A549 (cell line): ENCODE measurements at regions not wholly inside any gene's neighbourhood (a gene's known extent, or its start where the extent isn't known, plus 50 kb on each side); places are given as distances from the start of the nearest gene placed in this dataset.

Experiments
- ATAC-seq, 2 experiments: fragments of 200-7000 bp in 1 of 2; fragments of >200 bp in 1 of 2; cut with Nextera tagmentation in 1 of 2; cut with Tn5 transposase in 1 of 2; 3 replicates each; pipeline versions ENCODE4 v1.8.0 to v1.9.1; 2018 to 2020; ENCODE audit warnings: mild to moderate bottlenecking in 1 of 2, moderate library complexity in 1 of 2
- CTCF ChIA-PET: fragments of 300-600 bp; sonication (Branson Sonifier 250); formaldehyde crosslinking; extraction: SDS; loops from one replicate; lab custom pipeline; 2021; ENCODE audit warnings: antibody characterized with exemption, inconsistent platforms; lab: Yijun Ruan, JAX
- POLR2A ChIA-PET: fragments of 350-600 bp; formaldehyde crosslinking; extraction: SDS; loops from one replicate; lab custom pipeline; 2021; ENCODE audit warnings: antibody characterized with exemption, inconsistent platforms; lab: Yijun Ruan, JAX
- DNase-seq, 2 experiments: peaks; one replicate each; pipeline versions ENCODE4 v3.0.0 to v3.0.0-alpha.2; 2011 to 2016; ENCODE audit warnings: low read depth in 1 of 2, low spot score in 1 of 2
- FAIRE-seq: peaks from 2 replicates; lab custom pipeline; 2011; peaks lifted over from hg19 to GRCh38; lab: Jason Lieb, UNC
- H3K27ac ChIP-seq, 2 experiments: fragments of >200 bp; sonication (Bioruptor Twin); formaldehyde crosslinking; 3 replicates each; pipeline ENCODE4 v1.5.1; 2016 to 2017
- H3K4me1 ChIP-seq: fragments of >200 bp; sonication (Bioruptor Twin); formaldehyde crosslinking; 3 replicates; pipeline ENCODE4 v1.6.1; 2016
- H3K4me2 ChIP-seq: fragments of >200 bp; sonication (Bioruptor Twin); formaldehyde crosslinking; 3 replicates; pipeline ENCODE4 v1.6.1; 2016
- H3K4me3 ChIP-seq: fragments of >200 bp; sonication (Bioruptor Twin); formaldehyde crosslinking; 3 replicates; pipeline ENCODE4 v1.5.1; 2016
- H3K9me3 ChIP-seq: fragments of >200 bp; sonication (Bioruptor Twin); formaldehyde crosslinking; 3 replicates; pipeline ENCODE4 v1.6.1; 2016
- CBX2 ChIP-seq: fragments of 200-600 bp; sonication (generic); IDR thresholded peaks from 2 replicates; pipeline ENCODE4 v1.6.1; 2016; ENCODE audit warnings: low read depth, mild to moderate bottlenecking, borderline replicate concordance
- CBX8 ChIP-seq: fragments of 200-600 bp; sonication (generic); IDR thresholded peaks from 2 replicates; pipeline ENCODE4 v1.6.1; 2016
- CHD4 ChIP-seq: fragments of 200-600 bp; sonication (generic); IDR thresholded peaks from 2 replicates; pipeline ENCODE4 v1.6.1; 2016; ENCODE audit warnings: antibody characterized with exemption, mild to moderate bottlenecking, borderline replicate concordance
- ESRRA ChIP-seq: fragments of 150-350 bp; IDR thresholded peaks from 2 replicates; pipeline ENCODE4 v1.6.1; 2014; ENCODE audit warnings: mild to moderate bottlenecking, low read length, borderline replicate concordance
- FOSL2 ChIP-seq, 2 experiments: fragments of 450-650 bp in 1 of 2; fragments of >200 bp in 1 of 2; sonication (Bioruptor Twin) in 1 of 2; formaldehyde crosslinking; IDR thresholded peaks; 2 replicates each; pipeline versions ENCODE4 v1.5.0 to v1.6.1; 2016 to 2020; ENCODE audit warnings: mild to moderate bottlenecking in 1 of 2, moderate library complexity in 1 of 2
- GATA3 ChIP-seq: IDR thresholded peaks from 2 replicates; pipeline ENCODE4 v1.6.1; 2012; ENCODE audit warnings: borderline replicate concordance
- HDAC2 ChIP-seq: fragments of 200-600 bp; sonication (generic); IDR thresholded peaks from 2 replicates; pipeline ENCODE4 v1.6.1; 2016
- HOXA7 ChIP-seq: fragments of 250-450 bp; sonication (Bioruptor Pico); IDR thresholded peaks from 2 replicates; pipeline ENCODE4 v1.5.0; 2020; ENCODE audit warnings: mild to moderate bottlenecking, moderate library complexity
- HOXB5 ChIP-seq: fragments of 250-450 bp; sonication (Bioruptor Pico); IDR thresholded peaks from 2 replicates; pipeline ENCODE4 v1.5.0; 2020; ENCODE audit warnings: mild to moderate bottlenecking, moderate library complexity
- KDM1A ChIP-seq: fragments of 200-600 bp; sonication (generic); IDR thresholded peaks from 2 replicates; pipeline ENCODE4 v1.6.1; 2016; ENCODE audit warnings: low read depth, mild to moderate bottlenecking
- MAFK ChIP-seq: fragments of 450-650 bp; IDR thresholded peaks from 2 replicates; pipeline ENCODE4 v1.6.1; 2014; ENCODE audit not compliant: partially characterized antibody
- MAZ ChIP-seq: fragments of 150-350 bp; IDR thresholded peaks from 2 replicates; pipeline ENCODE4 v1.6.1; 2014; ENCODE audit warnings: antibody characterized with exemption, low read depth, low read length, borderline replicate concordance
- MYC ChIP-seq: IDR thresholded peaks from 2 replicates; pipeline ENCODE4 v1.6.1; 2012; ENCODE audit warnings: mild to moderate bottlenecking, inconsistent platforms, low read length, improper control_type of control experiment, borderline replicate concordance
- NR3C1 ChIP-seq: fragments of >200 bp; sonication (Bioruptor Twin); formaldehyde crosslinking; IDR thresholded peaks from 3 replicates; pipeline ENCODE4 v1.6.1; 2017
- POLR2AphosphoS2 ChIP-seq: conservative IDR thresholded peaks from 2 replicates; pipeline ENCODE4 v1.6.1; 2012; ENCODE audit warnings: low read length, improper control_type of control experiment, inconsistent platforms
- RAD21 ChIP-seq, 2 experiments: fragments of >200 bp in 1 of 2; sonication (Bioruptor Twin) in 1 of 2; formaldehyde crosslinking in 1 of 2; IDR thresholded peaks in 1 of 2; conservative IDR thresholded peaks in 1 of 2; 2 replicates in 1 of 2; 3 replicates in 1 of 2; pipeline ENCODE4 v1.6.1; 2012 to 2018; ENCODE audit warnings: inconsistent platforms in 1 of 2
- TP53 ChIP-seq: fragments of 250-450 bp; sonication (Bioruptor Pico); IDR thresholded peaks from 2 replicates; pipeline ENCODE4 v1.5.0; 2021; ENCODE audit warnings: mild to moderate bottlenecking, moderate library complexity
- ZNF302 ChIP-seq: fragments of 250-450 bp; sonication (Bioruptor Pico); IDR thresholded peaks from 2 replicates; pipeline ENCODE4 v1.9.0; 2021; ENCODE audit warnings: inconsistent platforms, mild to moderate bottlenecking, moderate library complexity
- ZSCAN20 ChIP-seq: fragments of 250-450 bp; sonication (Bioruptor Pico); IDR thresholded peaks from 2 replicates; pipeline ENCODE4 v1.8.0; 2022; ENCODE audit warnings: mild to moderate bottlenecking, moderate library complexity
- WGBS: methylation state at CpG from one replicate; pipeline ENCODE4 v1.1.6; 2017; ENCODE audit errors: missing lambda C conversion rate; 5-methylcytosine and 5-hydroxymethylcytosine counted together
- TF ChIP-seq, protein P1 (sequence below): fragments of >200 bp; sonication (Bioruptor Twin); formaldehyde crosslinking; IDR thresholded peaks from 3 replicates; pipeline ENCODE4 v1.5.1; 2016
- TF ChIP-seq, protein P2 (sequence below): fragments of >200 bp; sonication (Bioruptor Twin); formaldehyde crosslinking; IDR thresholded peaks from 3 replicates; pipeline ENCODE4 v1.6.1; 2016
- TF ChIP-seq, protein P3 (sequence below): fragments of >200 bp; sonication (Bioruptor Twin); formaldehyde crosslinking; IDR thresholded peaks from 2 replicates; pipeline ENCODE4 v1.6.1; 2016
- TF ChIP-seq, protein P4 (sequence below): IDR thresholded peaks from 2 replicates; pipeline ENCODE4 v1.6.1; 2012; ENCODE audit warnings: low read depth, borderline replicate concordance
- TF ChIP-seq, protein P5 (sequence below): IDR thresholded peaks from 2 replicates; pipeline ENCODE4 v1.6.1; 2012
- TF ChIP-seq, protein P6 (sequence below): fragments of 250-450 bp; sonication (Bioruptor Pico); IDR thresholded peaks from 2 replicates; pipeline ENCODE4 v1.5.0; 2021; ENCODE audit warnings: mild to moderate bottlenecking, moderate library complexity, borderline replicate concordance

DNA sequence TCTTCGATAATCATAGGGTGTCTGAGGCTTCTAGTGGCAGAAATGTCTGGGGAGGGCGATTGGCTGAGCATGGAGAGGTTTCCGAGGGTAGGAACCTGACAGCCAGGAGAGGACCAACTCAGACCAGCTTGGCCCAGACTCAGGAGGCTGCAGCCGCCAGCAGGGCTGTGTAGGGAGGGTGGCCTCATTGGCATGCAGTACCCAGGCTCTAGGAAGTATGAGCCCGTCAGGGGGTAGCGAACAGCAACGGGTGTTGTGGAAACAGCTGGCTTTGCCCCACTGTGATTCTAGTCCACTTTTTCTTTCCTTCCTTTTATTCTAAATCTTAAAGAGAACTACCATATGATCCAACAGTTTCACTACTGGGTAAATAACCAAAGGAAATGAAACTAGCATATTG lies 103.3 kb downstream of the DIRAS3 start:
- TF ChIP-seq HOXA7 (no peak), CBX8 (no peak), HDAC2 (no peak), MAFK (no peak), POLR2AphosphoS2 (no peak), NR3C1 (no peak), MYC (no peak), FOSL2 (IDR thresholded peaks at IDR 0.05) (no peak), FOSL2 (CRISPR knock-in tag; IDR thresholded peaks at IDR 0.05) (no peak), TP53 (CRISPR knock-in tag) (no peak), CHD4 (no peak)
- TF ChIP-seq, protein P1, sequence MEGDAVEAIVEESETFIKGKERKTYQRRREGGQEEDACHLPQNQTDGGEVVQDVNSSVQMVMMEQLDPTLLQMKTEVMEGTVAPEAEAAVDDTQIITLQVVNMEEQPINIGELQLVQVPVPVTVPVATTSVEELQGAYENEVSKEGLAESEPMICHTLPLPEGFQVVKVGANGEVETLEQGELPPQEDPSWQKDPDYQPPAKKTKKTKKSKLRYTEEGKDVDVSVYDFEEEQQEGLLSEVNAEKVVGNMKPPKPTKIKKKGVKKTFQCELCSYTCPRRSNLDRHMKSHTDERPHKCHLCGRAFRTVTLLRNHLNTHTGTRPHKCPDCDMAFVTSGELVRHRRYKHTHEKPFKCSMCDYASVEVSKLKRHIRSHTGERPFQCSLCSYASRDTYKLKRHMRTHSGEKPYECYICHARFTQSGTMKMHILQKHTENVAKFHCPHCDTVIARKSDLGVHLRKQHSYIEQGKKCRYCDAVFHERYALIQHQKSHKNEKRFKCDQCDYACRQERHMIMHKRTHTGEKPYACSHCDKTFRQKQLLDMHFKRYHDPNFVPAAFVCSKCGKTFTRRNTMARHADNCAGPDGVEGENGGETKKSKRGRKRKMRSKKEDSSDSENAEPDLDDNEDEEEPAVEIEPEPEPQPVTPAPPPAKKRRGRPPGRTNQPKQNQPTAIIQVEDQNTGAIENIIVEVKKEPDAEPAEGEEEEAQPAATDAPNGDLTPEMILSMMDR = no peak
- TF ChIP-seq, protein P2, sequence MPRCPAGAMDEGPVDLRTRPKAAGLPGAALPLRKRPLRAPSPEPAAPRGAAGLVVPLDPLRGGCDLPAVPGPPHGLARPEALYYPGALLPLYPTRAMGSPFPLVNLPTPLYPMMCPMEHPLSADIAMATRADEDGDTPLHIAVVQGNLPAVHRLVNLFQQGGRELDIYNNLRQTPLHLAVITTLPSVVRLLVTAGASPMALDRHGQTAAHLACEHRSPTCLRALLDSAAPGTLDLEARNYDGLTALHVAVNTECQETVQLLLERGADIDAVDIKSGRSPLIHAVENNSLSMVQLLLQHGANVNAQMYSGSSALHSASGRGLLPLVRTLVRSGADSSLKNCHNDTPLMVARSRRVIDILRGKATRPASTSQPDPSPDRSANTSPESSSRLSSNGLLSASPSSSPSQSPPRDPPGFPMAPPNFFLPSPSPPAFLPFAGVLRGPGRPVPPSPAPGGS = no peak
- WGBS = 70% methylated on average over 7 of the region's 7 CpGs
- ATAC-seq (no peak), FAIRE-seq (no peak), DNase-seq (no peak)
- POLR2A ChIA-PET = no interaction called here
- H3K4me2 ChIP-seq = no peak overlapping the region
- CTCF ChIA-PET = interaction anchor here (1.5 kb wide), 1 partner anchor 181 kb away, joined by 3 read pairs; no protein-coding TSS in a partner anchor
- no peak overlapping the region for H3K4me3 ChIP-seq
- peaks cover 29% of the 10 kb centered on the region for H3K4me1 ChIP-seq
- H3K9me3 ChIP-seq = no peaks in the 10 kb centered on the region
- peak overlapping the region in 1 of 2 experiments; percentile 40; a peak in 2 of 6 replicates for H3K27ac ChIP-seq

DNA sequence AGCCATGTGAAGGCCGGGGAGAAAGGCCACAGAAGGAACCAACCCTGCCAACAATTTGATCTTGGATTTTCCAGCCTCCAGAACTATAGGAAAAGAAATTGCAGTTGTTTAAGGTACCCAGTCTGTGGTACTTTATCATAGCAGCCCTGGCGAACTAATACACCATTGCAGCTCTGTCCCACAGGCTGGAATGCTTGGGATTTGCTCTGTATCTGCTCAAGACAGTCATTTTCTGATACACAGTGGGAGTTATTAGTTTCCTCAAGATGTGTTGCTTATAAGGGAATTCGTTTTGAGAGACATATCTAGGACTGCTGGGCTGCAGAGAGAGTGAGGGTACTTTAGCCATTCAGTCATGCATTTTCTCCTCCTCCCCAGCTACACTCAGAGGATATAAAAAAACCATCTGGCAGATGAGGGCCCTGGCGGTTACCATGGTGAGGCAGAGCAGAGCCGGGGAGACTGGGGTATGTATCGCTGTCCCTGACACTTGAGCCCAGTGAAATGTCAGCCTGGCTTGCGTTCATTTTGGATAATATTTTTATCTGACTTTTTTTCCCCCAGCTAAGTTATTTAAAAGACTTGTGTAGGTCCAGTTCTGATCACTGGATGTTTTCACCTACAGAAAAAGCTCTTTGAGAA lies 104.6 kb downstream of the DIRAS3 start:
- ChIA-PET CTCF (interaction anchor here (1.5 kb wide), 1 partner anchor 179 kb away, joined by 3 read pairs; no protein-coding TSS in a partner anchor), POLR2A (no interaction called here)
- Histone ChIP-seq H3K4me2 (no peak overlapping the region), H3K4me3 (no peak overlapping the region), H3K9me3 (no peaks in the 10 kb centered on the region), H3K4me1 (peaks cover 33% of the 10 kb centered on the region), H3K27ac (peak overlapping the region in 1 of 2 experiments; percentile 19; a peak in 1 of 6 replicates)
- no peak for DNase-seq
- WGBS = 78% methylated on average over 7 of the region's 7 CpGs
- FAIRE-seq = no peak
- TF ChIP-seq, protein P3, sequence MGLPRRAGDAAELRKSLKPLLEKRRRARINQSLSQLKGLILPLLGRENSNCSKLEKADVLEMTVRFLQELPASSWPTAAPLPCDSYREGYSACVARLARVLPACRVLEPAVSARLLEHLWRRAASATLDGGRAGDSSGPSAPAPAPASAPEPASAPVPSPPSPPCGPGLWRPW = no peak
- TF ChIP-seq, all 56 proteins: peak for 0
- ATAC-seq = no peak

DNA sequence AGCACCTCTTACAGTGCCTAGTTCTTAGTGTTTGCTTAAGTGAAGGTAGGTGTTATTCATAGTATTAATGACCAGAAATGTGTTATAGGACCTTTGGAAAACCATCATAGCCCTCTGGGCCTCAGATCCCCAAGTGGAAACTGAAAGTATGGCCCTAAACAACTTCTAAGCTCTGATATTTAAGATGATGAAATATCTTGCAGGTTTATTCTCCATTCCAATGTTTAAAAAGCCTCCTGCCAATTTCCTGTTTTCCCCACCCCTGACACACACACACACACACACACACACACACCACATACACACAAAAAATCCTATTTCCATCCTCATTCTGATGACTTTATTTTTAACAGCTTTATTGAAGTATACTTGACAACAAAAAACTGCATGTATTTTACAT lies 108.2 kb downstream of the DIRAS3 start:
- FAIRE-seq (no peak), ATAC-seq (no peak), DNase-seq (no peak)
- peaks cover 15% of the 10 kb centered on the region for H3K4me1 ChIP-seq
- H3K27ac ChIP-seq = peak overlapping the region in 1 of 2 experiments; percentile 51; a peak in 3 of 6 replicates
- no peaks in the 10 kb centered on the region for H3K9me3 ChIP-seq
- POLR2A ChIA-PET = no interaction called here
- CTCF ChIA-PET = interaction anchor here (0.8 kb wide), 1 partner anchor 174 kb away, joined by 3 read pairs; no protein-coding TSS in a partner anchor
- no peak overlapping the region for H3K4me3 ChIP-seq
- H3K4me2 ChIP-seq = peak overlapping the region; percentile 21; the same call in 1 of the 3 replicates
- TF ChIP-seq ZSCAN20 (CRISPR knock-in tag) = no peak
- TF ChIP-seq KDM1A = no peak
- TF ChIP-seq, protein P4, sequence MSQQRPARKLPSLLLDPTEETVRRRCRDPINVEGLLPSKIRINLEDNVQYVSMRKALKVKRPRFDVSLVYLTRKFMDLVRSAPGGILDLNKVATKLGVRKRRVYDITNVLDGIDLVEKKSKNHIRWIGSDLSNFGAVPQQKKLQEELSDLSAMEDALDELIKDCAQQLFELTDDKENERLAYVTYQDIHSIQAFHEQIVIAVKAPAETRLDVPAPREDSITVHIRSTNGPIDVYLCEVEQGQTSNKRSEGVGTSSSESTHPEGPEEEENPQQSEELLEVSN = no peak
- TF ChIP-seq, protein P5, sequence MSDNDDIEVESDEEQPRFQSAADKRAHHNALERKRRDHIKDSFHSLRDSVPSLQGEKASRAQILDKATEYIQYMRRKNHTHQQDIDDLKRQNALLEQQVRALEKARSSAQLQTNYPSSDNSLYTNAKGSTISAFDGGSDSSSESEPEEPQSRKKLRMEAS = no peak
- TF ChIP-seq, protein P6, sequence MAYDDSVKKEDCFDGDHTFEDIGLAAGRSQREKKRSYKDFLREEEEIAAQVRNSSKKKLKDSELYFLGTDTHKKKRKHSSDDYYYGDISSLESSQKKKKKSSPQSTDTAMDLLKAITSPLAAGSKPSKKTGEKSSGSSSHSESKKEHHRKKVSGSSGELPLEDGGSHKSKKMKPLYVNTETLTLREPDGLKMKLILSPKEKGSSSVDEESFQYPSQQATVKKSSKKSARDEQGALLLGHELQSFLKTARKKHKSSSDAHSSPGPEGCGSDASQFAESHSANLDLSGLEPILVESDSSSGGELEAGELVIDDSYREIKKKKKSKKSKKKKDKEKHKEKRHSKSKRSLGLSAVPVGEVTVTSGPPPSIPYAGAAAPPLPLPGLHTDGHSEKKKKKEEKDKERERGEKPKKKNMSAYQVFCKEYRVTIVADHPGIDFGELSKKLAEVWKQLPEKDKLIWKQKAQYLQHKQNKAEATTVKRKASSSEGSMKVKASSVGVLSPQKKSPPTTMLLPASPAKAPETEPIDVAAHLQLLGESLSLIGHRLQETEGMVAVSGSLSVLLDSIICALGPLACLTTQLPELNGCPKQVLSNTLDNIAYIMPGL (CRISPR knock-in tag) = no peak
- TF ChIP-seq GATA3 = no peak
- TF ChIP-seq HOXB5 (CRISPR knock-in tag) = no peak
- no peak for TF ChIP-seq HDAC2
- TF ChIP-seq CBX2 = no peak
- no peak for TF ChIP-seq CHD4
- TF ChIP-seq ZNF302 (CRISPR knock-in tag) = no peak
- no peak for TF ChIP-seq ESRRA
- TF ChIP-seq RAD21 (conservative IDR thresholded peaks at IDR 0.05 in 1 of 2, IDR thresholded peaks at IDR 0.05 in 1 of 2) = no peak
- TF ChIP-seq MAFK = no peak
- TF ChIP-seq, protein P2 = no peak
- TF ChIP-seq MAZ = no peak
